ENCODE measurements at regions not wholly inside any gene's neighbourhood (a gene's known extent, or its start where the extent isn't known, plus 50 kb on each side); places are given as distances from the start of the nearest gene placed in this dataset.
A peak's percentile ranks its signal among the peaks of the same experiment; 100 is the strongest.

DNA sequence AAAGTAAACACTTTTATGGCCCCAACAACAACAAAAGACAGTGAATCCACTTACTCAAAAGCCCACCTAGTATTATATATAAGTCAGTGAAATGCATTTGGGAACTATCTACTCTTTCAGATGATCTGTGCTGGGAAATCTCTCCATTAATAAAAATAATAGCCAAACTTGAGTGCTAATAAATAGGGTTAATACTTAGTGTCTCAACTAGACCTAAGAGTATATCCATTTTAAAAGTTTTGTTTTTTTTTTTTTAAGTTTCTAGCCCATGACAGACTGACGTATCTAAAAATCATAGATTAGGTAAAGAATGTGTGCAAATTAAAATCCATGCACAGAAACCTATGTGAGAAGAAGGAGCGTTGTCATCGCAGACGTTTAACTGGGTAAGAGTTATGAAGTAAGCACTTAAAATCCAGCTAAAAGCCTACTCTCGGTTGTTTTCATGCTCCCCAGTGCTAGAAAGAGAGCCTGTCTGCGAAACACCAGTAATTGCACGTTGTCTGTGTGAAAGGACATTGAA, 83.4 kb upstream of the PELI1 start:
- no peak for DNase-seq (ENCODE audit: extremely low read depth, low read depth)
- TF ChIP-seq, protein P1, sequence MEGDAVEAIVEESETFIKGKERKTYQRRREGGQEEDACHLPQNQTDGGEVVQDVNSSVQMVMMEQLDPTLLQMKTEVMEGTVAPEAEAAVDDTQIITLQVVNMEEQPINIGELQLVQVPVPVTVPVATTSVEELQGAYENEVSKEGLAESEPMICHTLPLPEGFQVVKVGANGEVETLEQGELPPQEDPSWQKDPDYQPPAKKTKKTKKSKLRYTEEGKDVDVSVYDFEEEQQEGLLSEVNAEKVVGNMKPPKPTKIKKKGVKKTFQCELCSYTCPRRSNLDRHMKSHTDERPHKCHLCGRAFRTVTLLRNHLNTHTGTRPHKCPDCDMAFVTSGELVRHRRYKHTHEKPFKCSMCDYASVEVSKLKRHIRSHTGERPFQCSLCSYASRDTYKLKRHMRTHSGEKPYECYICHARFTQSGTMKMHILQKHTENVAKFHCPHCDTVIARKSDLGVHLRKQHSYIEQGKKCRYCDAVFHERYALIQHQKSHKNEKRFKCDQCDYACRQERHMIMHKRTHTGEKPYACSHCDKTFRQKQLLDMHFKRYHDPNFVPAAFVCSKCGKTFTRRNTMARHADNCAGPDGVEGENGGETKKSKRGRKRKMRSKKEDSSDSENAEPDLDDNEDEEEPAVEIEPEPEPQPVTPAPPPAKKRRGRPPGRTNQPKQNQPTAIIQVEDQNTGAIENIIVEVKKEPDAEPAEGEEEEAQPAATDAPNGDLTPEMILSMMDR (IDR thresholded peaks at IDR 0.05; ENCODE audit: low read depth, low read length, missing control alignments) = no peak
- peak overlapping the region; percentile 29 for H3K4me3 ChIP-seq (replicated peaks; ENCODE audit: low read depth, low read length)

DNA sequence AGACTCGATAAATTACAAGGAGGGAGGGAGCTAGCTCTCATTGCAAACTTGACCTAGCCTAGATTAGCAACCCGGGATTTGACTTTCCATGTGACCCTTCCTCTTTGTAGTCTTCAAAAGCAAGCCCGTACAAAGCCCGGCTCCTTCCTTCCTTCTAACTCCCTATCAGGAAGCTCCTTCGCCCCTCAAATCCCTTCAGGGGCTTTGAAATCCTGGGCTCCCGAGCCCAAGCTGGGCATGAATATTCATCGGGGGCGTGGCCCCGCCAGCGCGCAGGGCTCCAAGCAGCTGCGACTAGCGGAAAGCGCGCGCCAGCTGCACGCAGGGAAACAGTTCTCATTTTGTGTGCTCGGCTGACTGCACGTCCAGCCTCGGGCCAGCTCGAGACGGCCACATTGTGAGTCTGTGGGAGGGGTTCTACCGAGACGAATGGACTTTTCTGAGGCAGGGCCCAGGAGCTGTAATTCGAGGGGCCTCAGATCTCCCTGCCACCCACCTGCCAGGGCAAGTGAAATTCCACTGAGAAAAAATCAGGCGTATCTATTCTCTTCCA, 84.0 kb upstream of the PELI1 start:
- TF ChIP-seq, protein P1 (IDR thresholded peaks at IDR 0.05; ENCODE audit: low read depth, low read length, missing control alignments) = no peak
- H3K4me3 ChIP-seq (replicated peaks; ENCODE audit: low read depth, low read length) = peak overlapping the region; percentile 29
- peak; percentile 22 for DNase-seq (ENCODE audit: extremely low read depth, low read depth)

DNA sequence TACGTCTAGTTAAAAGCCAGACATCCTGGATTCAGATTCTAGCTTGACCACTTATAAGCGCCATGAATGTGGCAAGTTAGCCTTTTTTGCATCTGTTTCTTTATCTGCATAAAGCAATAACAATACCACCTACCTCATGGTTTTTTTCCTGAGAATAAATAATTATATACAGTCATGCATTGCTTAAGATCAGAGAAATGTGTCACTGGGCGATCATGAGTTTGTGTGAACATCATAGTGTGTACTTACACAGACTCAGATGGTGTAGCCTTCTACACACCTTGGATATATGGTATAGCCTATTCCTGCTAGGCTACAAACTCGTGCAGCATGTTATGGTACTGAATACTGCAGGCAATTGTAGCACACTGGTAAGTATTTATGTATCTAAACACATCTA, 84.7 kb upstream of the PELI1 start:
- no peak for DNase-seq (ENCODE audit: extremely low read depth, low read depth)
- H3K4me3 ChIP-seq (replicated peaks; ENCODE audit: low read depth, low read length) = no peak overlapping the region; the same call in 1 of the 2 replicates
- TF ChIP-seq, protein P1 (IDR thresholded peaks at IDR 0.05; ENCODE audit: low read depth, low read length, missing control alignments) = no peak

GRCh38 chr2:64230540-64230939, 86.3 kb upstream of the PELI1 start:
- no peak overlapping the region for H3K4me3 ChIP-seq (replicated peaks; ENCODE audit: low read depth, low read length)
- TF ChIP-seq, protein P1 (IDR thresholded peaks at IDR 0.05; ENCODE audit: low read depth, low read length, missing control alignments) = no peak
- no peak for DNase-seq (ENCODE audit: extremely low read depth, low read depth)

DNA sequence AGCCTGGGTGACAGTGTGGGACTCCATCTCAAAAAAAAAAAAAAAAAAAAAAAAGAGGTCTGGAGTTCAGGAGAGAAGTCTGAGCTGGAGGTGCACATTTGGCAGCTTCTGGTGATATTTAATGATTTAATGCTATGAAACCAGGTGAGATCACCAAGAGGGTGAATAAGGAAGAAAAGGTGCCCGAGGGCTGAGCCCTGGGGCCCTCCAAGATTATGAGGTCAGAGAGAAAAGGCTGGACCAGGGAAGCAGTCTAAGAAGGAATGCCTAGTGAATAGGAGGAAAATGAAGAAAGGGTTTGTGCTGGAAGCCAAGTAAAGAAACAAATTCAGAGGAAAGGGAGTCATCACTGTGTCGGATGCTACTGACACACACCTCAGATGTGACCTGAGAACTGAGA, 88.0 kb upstream of the PELI1 start:
- no peak for DNase-seq (ENCODE audit: extremely low read depth, low read depth)
- H3K4me3 ChIP-seq (replicated peaks; ENCODE audit: low read depth, low read length) = no peak overlapping the region
- TF ChIP-seq, protein P1 (IDR thresholded peaks at IDR 0.05; ENCODE audit: low read depth, low read length, missing control alignments) = no peak

DNA sequence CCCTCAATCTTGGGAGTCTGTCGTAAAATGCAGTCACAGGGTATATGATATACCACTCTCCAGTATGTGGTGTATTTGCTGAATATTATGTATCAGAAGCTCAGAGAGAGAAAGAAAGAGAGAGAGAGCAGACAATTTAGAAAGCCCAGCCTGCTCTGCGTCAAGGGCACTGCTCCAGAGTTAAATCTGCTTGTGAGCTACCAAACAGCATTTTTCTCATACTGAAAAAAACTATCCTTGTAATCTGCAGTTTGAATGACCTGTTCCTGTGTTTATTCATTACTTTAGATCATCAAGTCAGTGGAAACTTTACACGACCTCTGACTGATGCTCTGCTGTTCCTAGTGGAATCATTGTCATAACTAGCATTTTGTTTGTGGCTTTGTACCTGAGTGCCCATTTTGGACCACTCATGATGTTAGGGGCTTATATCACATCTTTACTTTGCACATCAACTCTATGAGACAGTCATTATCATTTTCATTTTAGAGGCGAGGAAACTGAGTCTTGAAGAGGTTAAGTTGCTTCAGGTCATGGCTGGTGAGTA, 89.2 kb upstream of the PELI1 start:
- DNase-seq (ENCODE audit: extremely low read depth, low read depth) = no peak
- TF ChIP-seq, protein P1 (IDR thresholded peaks at IDR 0.05; ENCODE audit: low read depth, low read length, missing control alignments) = no peak
- no peak overlapping the region for H3K4me3 ChIP-seq (replicated peaks; ENCODE audit: low read depth, low read length)
